K562 (cell line): ENCODE measurements at regions not wholly inside any gene's neighbourhood (a gene's known extent, or its start where the extent isn't known, plus 50 kb on each side); places are given as distances from the start of the nearest gene placed in this dataset.

Experiments
- CREB1 ChIP-seq, 2 experiments: sonication (generic) in 1 of 2; formaldehyde crosslinking in 1 of 2; IDR thresholded peaks; 2 replicates each; pipeline versions ENCODE4 v1.6.1 to v1.8.0; 2012 to 2022; ENCODE audit warnings: inconsistent platforms in 1 of 2, mild to moderate bottlenecking in 1 of 2, missing genetic modification reagents in 1 of 2, moderate library complexity in 1 of 2
- PCBP1 ChIP-seq: fragments of 200-400 bp; formaldehyde crosslinking; IDR thresholded peaks from 2 replicates; pipeline ENCODE4 v1.6.1; 2018; ENCODE audit warnings: mild to moderate bottlenecking, low read depth, low read length; ENCODE audit not compliant: poor library complexity, severe bottlenecking
- POLR2A ChIP-seq: fragments of 450-650 bp; conservative IDR thresholded peaks from 2 replicates; pipeline ENCODE4 v1.6.1; 2016
- POLR2H ChIP-seq: IDR thresholded peaks from 2 replicates; pipeline ENCODE4 v1.6.1; 2016; ENCODE audit warnings: missing genetic modification characterization, low read depth, mild to moderate bottlenecking, control low read depth, missing compliant biosample characterization, moderate library complexity
- RAD21 ChIP-seq, 2 experiments: fragments of 250-450 bp in 1 of 2; fragments of 450-650 bp in 1 of 2; sonication (Bioruptor Pico) in 1 of 2; formaldehyde crosslinking in 1 of 2; IDR thresholded peaks in 1 of 2; conservative IDR thresholded peaks in 1 of 2; 2 replicates each; pipeline versions ENCODE4 v1.4.0 to v1.8.0; 2020 to 2022; ENCODE audit warnings: mild to moderate bottlenecking in 2 of 2, moderate library complexity in 1 of 2
- RNF2 ChIP-seq: sonication (generic); IDR thresholded peaks from 2 replicates; pipeline ENCODE4 v1.6.1; 2016
- TF ChIP-seq, protein P1 (sequence below), 3 experiments: IDR thresholded peaks in 2 of 3; conservative IDR thresholded peaks in 1 of 3; 2 replicates each; pipeline ENCODE4 v1.5.1; 2011 to 2012; ENCODE audit warnings: low read length in 3 of 3, mild to moderate bottlenecking in 3 of 3, control low read depth in 2 of 3, improper control_type of control experiment in 1 of 3, inconsistent platforms in 1 of 3, low read depth in 1 of 3, mixed read lengths in 1 of 3, moderate library complexity in 1 of 3; ENCODE audit not compliant: insufficient read depth in 2 of 3
- TF ChIP-seq, protein P2 (sequence below): fragments of 200-400 bp; formaldehyde crosslinking; IDR thresholded peaks from 2 replicates; pipeline ENCODE4 v1.6.1; 2017; ENCODE audit warnings: mild to moderate bottlenecking, low read depth, low read length, moderate library complexity

DNA sequence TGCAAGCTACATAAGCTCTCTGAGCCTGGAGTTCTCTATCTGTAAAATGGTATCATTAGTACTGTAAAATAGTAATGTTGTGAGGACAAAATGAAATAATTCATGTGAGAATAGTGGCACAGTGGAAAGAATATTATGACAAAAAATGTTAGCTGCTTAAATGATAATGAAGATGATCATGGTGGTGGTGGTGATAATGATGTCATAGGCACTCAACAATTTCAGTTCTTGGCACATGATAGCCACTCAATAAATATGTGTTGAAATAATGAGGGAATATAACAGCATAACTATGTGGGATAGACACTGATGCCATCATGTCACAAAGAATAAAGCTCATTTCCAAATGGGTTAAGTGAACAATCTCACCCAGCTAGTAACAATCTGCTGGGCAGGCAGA is 736.3 kb downstream of the EFNB2 start:
- TF ChIP-seq POLR2A (no peak), CREB1 (IDR thresholded peaks at IDR 0.05) (no peak), CREB1 (CRISPR knock-in tag; IDR thresholded peaks at IDR 0.05) (no peak), RNF2 (no peak), POLR2H (no peak), RAD21 (CRISPR knock-in tag; conservative IDR thresholded peaks at IDR 0.05 in 1 of 2, IDR thresholded peaks at IDR 0.05 in 1 of 2) (no peak), PCBP1 (no peak)
- TF ChIP-seq, protein P1, sequence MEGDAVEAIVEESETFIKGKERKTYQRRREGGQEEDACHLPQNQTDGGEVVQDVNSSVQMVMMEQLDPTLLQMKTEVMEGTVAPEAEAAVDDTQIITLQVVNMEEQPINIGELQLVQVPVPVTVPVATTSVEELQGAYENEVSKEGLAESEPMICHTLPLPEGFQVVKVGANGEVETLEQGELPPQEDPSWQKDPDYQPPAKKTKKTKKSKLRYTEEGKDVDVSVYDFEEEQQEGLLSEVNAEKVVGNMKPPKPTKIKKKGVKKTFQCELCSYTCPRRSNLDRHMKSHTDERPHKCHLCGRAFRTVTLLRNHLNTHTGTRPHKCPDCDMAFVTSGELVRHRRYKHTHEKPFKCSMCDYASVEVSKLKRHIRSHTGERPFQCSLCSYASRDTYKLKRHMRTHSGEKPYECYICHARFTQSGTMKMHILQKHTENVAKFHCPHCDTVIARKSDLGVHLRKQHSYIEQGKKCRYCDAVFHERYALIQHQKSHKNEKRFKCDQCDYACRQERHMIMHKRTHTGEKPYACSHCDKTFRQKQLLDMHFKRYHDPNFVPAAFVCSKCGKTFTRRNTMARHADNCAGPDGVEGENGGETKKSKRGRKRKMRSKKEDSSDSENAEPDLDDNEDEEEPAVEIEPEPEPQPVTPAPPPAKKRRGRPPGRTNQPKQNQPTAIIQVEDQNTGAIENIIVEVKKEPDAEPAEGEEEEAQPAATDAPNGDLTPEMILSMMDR (IDR thresholded peaks at IDR 0.05 in 2 of 3, conservative IDR thresholded peaks at IDR 0.05 in 1 of 3; ENCODE audit: insufficient read depth in 2 of 3, low read depth in 1 of 3, low read length in 3 of 3) = no peak
- TF ChIP-seq, protein P2, sequence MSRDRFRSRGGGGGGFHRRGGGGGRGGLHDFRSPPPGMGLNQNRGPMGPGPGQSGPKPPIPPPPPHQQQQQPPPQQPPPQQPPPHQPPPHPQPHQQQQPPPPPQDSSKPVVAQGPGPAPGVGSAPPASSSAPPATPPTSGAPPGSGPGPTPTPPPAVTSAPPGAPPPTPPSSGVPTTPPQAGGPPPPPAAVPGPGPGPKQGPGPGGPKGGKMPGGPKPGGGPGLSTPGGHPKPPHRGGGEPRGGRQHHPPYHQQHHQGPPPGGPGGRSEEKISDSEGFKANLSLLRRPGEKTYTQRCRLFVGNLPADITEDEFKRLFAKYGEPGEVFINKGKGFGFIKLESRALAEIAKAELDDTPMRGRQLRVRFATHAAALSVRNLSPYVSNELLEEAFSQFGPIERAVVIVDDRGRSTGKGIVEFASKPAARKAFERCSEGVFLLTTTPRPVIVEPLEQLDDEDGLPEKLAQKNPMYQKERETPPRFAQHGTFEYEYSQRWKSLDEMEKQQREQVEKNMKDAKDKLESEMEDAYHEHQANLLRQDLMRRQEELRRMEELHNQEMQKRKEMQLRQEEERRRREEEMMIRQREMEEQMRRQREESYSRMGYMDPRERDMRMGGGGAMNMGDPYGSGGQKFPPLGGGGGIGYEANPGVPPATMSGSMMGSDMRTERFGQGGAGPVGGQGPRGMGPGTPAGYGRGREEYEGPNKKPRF = no peak
